ENCODE measurements at regions not wholly inside any gene's neighbourhood (a gene's known extent, or its start where the extent isn't known, plus 50 kb on each side); places are given as distances from the start of the nearest gene placed in this dataset.
"Not testable (repeated sequence)": the region's sequence is repeated elsewhere in the genome, so short reads cannot be mapped to it uniquely, and the experiment has no call there.

- DNase-seq: no peak
Observed at GRCh38 chr21:23811805-23812204, 1795.5 kb downstream of the MRPL39 start.

- no peak for DNase-seq
Observed at GRCh38 chr21:23809573-23809972, 1797.7 kb downstream of the MRPL39 start.

GRCh38 chr21:23806966-23807548, 1800.2 kb downstream of the MRPL39 start:
- not testable (repeated sequence) for DNase-seq

GRCh38 chr21:23804866-23805265, 1802.4 kb downstream of the MRPL39 start:
- DNase-seq: no peak

- no peak for DNase-seq
Observed at GRCh38 chr21:23801292-23801691, 1806.0 kb downstream of the MRPL39 start.

- DNase-seq: no peak
Observed at GRCh38 chr21:23799376-23799775, 1807.9 kb downstream of the MRPL39 start.

GRCh38 chr21:23792300-23792699, 1815.0 kb downstream of the MRPL39 start:
- DNase-seq: no peak

- no peak for DNase-seq
Observed at GRCh38 chr21:23789864-23790263, 1817.4 kb downstream of the MRPL39 start.

- DNase-seq: no peak
Observed at GRCh38 chr21:23780326-23780725, 1827.0 kb downstream of the MRPL39 start.

GRCh38 chr21:23743821-23744220, 1863.5 kb downstream of the MRPL39 start:
- no peak for DNase-seq

- no peak for DNase-seq
Observed at GRCh38 chr21:23740463-23740862, 1866.8 kb downstream of the MRPL39 start.

- DNase-seq: no peak
Observed at GRCh38 chr21:23732776-23733175, 1874.5 kb downstream of the MRPL39 start.

- DNase-seq: no peak
Observed at GRCh38 chr21:23729331-23729730, 1878.0 kb downstream of the MRPL39 start.

GRCh38 chr21:23725576-23725975, 1881.7 kb downstream of the MRPL39 start:
- DNase-seq: no peak

- DNase-seq: no peak
Observed at GRCh38 chr21:23718446-23719285, 1888.6 kb downstream of the MRPL39 start.

- DNase-seq: no peak
Observed at GRCh38 chr21:23712166-23712565, 1895.1 kb downstream of the MRPL39 start.

GRCh38 chr21:23706431-23706830, 1900.8 kb downstream of the MRPL39 start:
- no peak for DNase-seq

GRCh38 chr21:23699402-23699801, 1907.9 kb downstream of the MRPL39 start:
- no peak for DNase-seq

GRCh38 chr21:23698619-23699018, 1908.7 kb downstream of the MRPL39 start:
- DNase-seq: no peak

GRCh38 chr21:23695443-23695842, 1911.8 kb downstream of the MRPL39 start:
- no peak for DNase-seq

- no peak for DNase-seq
Observed at GRCh38 chr21:23694390-23694789, 1912.9 kb downstream of the MRPL39 start.

GRCh38 chr21:23690316-23690715, 1917.0 kb downstream of the MRPL39 start:
- DNase-seq: no peak

- DNase-seq: no peak
Observed at GRCh38 chr21:23686737-23687523, 1920.4 kb downstream of the MRPL39 start.

- DNase-seq: no peak
Observed at GRCh38 chr21:23684431-23684830, 1922.8 kb downstream of the MRPL39 start.
